Right forelimb (tissue), 1 donor: ENCODE measurements at regions not wholly inside any gene's neighbourhood (a gene's known extent, or its start where the extent isn't known, plus 50 kb on each side); places are given as distances from the start of the nearest gene placed in this dataset.

ENCODE experiments used
- DNase-seq: peaks from one replicate; pipeline ENCODE4 v3.0.0-alpha.2; 2018

DNA sequence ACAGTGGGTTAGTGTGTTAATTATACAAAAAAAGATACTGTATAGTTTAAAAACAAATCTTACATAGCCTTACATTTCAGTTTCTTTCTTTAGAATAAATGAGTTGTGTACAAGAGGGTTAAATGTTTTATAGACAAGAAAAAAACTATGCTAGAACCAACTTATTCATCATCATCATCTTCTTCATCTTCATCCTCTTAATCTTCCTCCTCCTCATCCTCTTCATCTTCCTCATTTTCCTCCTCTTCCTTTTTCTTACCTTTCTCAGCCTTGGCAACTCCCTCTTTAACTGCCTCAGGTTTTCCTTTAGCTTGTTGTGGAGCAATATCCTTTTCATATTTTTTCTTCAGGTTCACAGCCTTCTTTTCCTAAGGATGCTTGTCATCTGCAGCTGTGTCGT lies 53.7 kb downstream of the RPS12 start:
- DNase-seq: no peak

DNA sequence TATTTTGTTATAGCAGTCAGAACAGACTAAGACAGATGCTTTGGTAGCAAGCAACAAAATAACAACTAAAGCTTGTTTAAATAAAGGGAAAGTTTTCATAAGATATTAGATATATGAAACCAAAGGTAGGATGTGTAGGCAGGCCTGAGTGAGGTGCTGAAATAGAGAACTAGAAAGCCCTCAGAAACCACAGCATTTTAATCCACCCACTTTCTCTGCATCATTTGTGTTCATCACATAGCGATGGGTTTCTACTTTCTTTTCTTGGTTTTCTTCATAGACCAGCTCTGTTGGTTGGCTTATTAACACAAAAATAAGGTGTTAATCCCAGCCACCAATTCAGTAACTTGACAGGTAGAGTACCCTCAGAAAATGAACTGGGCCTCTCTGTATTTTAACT lies 58.6 kb downstream of the RPS12 start:
- no peak for DNase-seq

DNA sequence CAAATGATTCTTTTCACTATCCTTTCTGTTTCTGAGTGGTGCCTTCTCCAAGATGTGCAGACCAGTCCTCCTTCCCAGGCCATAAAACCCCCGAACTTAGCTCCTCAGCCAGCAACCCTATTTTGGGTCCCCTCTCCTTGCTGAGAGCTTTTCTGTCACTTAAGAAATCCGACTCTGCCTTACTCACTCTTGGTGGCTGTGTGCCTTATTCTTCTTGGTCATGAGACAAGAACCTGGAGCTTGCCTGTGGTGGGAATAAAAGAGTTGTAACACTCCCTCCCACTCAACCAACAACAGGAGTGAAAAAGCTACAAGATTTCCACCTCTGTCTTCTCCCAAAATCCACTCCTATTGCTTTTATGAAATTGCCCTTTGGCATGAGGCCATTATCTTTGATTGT lies 62.6 kb downstream of the RPS12 start:
- no peak for DNase-seq

DNA sequence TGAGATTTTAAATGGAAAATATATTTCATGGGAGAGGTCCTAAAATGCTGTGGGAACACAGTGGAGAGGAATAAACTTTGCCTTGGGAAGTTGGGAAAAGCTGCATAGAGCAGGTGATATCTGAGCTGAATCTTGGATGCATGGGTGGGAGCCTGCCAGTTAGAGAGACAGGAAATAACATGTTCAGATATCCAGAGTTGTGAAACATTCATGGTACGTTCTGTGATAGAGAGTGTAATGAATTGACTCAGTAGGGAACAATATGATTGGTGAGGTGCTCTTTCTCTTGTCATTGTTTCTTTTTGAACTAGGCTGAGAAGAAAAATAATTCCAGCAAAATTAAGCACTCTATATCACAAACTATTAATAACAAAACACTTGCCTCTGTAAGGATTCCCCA lies 72.8 kb downstream of the RPS12 start:
- DNase-seq: no peak

DNA sequence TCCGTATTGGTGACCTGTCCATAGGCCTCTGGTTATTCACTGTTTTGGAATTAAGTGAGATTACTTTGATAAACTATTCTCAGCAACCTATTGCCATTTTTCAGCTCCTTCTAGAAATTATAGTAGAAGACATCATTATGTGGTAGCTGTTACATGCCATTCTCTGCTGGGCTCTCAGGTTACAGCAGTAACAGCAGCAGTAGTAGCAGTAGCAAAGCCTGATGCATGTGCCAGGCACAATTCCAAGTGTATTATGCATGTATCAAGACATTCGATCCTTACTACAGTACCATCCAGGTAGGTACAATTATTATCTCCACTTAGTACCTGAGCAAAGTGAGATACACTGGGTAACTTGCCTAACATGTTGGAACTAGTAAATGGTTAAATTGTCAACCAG lies 74.3 kb downstream of the RPS12 start:
- no peak for DNase-seq

DNA sequence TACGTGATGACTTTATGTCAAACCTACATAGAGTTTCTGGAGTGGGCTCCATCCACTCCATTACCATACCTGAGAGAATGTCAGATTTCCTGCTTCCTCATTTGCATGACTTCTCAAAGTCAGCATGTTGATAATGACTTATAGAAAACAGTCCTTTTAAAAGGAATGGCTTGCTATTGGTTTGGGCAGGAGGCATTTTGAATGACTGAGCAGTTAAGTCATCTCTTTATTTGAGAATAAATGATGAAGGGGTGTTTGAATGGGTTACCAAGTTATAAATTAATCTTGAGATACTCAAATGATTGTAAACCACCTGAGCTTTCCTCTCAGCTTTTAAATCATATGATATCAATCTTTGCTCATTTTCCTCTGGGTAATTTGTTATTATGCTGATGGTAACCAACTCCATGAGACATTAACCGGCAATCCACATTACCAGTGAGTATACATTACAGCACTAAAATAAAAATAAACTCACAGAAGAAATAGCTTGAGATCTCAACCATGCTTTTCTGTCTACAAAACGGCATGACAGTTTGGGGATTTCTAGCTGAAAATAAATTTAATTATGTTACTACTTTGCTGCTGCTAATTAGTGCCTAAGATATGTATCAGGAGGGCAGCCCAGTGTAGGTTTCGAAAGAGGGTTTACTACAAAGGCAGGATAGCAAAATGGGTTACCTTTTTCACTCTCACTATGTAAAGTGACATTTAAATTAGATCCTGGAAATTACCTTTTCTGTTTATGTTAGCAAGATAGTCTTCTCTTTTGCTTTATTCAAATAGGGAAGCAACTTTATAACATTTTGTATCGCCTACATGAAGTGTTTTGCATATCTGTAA lies 78.8 kb downstream of the RPS12 start:
- no peak for DNase-seq

DNA sequence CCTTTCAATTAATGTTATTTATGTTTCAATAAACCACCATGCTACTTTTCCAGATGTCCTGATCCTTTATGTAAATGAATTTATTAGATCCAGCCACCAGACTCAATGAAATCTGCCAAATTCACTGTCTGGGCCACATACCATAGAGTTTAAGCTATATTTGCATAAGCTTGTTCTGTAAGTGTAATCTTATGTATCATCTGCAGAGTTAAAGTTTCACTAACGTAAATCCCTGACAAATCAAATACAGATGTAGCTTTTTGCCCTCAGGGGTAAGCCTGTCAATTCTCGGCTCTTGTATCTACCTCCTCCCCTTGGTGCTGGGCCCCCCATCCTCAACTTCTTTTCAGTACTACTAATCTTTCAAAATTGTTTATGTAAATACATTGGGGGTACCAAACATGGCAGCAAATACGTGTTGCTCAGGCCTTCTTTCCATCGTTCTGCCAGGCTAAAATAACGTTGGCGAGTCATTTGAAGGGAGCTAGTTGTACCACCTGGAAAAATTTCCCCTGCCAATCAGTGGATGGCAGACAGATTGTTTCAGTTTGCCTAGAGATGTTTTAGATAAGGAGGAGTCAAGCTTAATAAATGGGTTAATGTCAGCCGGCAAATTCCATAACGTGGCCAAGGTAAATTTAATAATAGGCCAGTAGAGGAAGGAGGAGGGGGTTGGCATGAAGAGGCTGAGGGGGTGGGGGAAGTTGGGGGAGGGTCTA lies 79.6 kb downstream of the RPS12 start:
- no peak for DNase-seq

DNA sequence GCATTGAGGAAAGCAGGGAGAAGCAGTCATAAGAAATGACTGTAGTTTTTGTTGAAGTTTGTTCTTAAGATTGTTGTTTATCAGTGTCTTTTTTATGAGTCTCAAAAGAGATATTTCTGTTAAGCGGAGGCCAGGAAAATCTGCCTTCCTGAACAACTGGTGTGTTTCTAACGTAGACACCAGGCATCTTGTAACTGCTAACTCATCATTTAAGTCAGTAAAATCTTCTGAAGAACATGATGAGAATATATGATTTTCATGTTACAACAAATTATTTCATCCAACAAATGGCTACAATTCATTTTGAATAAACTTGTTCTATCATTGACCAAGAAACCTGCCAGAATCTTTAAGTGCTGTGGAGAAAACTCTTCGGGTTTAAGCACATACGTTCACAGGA lies 84.0 kb downstream of the RPS12 start:
- no peak for DNase-seq

DNA sequence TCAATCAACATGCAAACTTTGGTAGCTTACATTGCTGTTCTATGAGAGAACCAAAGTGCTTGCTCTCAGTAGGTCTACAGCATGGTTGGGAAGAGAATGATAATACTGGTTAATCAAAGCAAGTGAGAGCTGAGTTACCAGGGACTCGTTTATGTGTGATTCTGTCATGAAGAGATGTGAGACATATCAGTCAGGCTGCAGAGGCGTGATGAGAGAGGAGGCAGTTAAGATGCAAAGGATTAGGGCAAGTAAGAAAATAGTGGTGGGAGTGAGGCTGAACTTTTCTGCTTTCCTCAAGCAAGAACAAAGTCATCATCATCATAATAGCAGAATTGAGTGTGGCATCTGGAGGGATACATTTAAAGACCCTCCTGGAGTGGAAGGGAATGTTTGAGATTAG lies 86.5 kb downstream of the RPS12 start:
- DNase-seq: no peak

DNA sequence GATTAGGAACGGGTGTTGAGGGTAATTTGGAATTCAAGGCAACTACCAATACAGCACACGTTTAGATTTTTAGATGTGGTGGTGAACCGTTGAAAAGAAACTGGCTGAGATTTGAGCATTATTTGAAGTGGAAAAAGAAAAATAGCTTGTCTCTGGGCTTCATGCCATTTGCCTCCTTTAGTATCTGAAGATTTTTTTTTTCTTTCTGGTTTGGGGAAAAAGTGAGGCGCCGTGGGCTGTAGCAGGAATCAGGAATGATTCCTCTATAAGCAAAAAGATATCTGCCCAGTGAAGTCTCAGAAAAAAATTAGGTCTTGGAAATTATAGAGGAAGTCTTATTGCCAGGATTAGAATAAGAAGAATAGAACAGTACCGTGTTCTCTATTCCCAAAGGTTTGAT lies 88.5 kb downstream of the RPS12 start:
- no peak for DNase-seq

DNA sequence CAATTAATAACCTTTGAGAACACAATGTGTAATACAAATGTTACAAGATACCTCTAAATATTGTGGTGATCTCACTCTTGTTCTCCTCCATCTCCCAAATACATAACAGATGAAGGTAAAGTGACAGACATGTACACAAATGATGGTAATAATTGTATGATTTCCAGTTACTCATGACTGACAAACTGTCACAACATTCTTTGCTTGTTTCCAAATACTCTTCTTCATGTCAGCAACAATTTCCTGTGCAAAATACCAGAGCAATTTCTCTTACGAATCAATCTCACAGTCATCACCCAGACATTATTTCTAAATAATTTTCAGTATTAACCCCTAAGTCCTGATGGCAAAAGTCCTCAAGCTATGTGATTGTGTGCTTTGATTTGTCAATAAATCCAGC lies 92.9 kb downstream of the RPS12 start:
- no peak for DNase-seq

DNA sequence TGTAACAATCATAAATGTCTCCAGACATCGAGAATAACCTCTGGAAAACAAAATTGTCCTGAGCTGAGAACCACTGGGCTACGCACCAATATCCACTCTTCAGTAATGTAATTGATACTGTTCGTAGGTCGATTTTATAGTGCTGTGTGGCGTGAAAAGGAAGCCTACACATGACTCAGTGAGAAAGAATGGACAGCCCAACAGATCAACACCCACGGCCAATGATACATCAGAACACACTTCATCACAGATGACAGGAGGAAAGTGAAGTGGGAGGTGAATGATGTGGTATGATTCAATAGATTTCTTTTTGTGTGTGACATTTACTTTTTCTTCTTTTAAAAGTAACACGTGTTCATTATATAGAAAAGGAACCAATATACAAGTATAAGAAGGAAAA lies 93.5 kb downstream of the RPS12 start:
- no peak for DNase-seq

DNA sequence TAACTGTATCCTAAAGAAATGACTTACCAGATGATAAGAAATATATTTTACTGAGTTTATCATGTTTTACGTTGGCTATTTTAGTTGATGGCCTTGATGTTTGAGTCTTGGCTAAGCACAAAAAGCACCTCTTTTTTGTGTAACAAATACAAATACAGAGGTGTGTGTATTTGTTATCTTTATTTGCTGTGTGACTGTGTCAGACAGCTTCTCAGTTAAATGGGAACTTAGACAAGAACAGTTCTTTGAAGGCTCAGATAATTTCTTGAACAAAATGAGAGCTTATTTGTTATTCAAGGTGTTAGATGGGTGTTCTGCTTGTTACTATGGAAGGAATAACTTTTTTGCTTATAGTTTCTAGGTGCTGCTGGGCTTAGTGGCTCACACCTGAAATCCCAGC lies 95.4 kb downstream of the RPS12 start:
- no peak for DNase-seq

DNA sequence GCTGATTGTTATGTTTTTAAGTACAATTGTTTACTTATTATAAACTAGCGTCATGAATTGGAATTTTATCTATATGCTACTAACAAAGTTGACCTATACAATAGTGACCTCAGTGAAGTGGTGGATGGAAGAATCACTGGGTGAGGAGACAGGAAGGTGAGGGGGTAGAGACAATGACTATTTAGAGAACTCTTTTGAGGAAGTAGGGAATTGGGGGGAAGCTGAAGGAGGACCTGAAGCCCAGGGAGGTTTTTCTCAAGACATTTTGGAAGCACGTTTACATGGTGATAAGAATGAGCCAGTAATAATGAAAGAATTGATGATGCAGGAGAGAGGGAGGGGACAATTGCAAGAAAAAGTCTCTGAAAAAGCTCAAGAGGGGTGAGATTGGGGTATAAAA lies 96.4 kb downstream of the RPS12 start:
- no peak for DNase-seq

DNA sequence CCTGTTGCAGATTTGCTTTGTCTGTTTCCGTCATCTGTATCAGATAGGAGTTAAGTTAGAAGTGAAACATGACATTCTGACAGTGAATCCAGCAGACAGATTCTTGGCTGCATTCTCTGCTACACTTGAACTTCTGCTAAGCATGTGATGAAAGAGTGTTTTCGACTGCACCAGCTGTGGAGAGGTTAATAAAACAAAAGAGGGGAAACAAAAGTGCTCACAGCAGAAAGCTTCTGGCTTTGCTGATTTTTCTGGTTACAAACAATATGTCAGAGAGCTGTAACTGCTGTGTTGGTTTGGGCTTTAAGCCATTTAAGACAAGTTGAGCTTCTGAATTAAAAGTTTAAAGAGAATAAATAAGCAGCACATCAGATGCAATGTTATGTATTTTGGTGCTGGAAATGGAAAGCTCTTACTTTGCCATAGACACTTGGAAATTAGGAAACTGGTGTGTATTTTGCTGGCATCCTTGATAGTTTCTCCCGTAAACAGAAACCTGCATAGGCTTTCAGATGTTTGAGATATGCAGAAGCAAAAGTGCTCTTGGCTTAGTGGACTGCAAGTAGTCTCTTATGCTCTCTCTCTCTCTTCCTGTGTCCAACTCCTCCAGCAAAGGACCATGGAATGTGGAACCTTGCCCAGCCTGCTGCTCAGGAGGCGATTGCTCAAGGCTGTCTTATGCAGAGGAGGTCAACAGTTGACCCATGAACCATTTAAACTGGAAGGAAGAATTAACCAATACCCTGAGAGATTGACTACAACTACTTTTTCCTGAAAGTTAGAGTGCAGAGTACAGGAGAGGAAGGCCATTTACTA lies 104.9 kb downstream of the RPS12 start:
- DNase-seq: no peak

DNA sequence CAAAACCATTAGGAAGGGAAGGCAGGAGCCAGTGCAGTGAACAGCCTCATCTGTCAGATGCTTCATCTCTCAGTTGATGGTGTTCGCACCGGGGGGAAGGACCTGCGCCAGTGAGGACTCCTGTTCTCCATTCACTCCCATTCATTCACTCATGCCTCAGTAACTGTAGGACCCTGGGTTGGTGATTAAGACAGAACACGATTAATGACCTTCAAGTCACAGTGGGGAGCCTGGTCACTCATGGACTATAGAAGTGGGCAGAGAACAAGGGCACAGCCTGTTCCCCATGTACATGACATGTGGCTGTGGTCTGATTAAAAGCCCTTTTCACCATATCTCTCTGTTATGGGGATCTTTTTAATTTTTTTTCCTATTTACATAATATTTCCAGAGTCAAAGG lies 113.3 kb downstream of the RPS12 start:
- DNase-seq: no peak

DNA sequence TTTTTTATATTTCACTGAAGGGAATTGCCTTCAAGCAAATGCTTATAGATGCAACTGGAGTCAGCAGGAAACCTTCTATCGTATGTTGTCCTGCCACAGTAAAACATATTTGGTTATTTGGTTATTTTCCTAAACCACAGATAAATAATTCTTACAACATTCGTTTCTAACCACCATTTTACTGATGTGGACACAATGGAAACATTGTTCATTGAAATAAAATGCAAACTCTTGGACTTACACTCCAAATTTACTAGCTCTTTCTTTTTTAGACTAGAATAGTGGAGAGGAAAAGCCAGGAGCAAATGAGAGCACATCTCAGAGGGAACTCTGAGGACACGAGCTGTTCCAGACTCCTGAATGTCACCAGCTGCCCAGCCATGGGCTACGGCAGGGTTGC lies 114.8 kb downstream of the RPS12 start:
- DNase-seq: no peak

DNA sequence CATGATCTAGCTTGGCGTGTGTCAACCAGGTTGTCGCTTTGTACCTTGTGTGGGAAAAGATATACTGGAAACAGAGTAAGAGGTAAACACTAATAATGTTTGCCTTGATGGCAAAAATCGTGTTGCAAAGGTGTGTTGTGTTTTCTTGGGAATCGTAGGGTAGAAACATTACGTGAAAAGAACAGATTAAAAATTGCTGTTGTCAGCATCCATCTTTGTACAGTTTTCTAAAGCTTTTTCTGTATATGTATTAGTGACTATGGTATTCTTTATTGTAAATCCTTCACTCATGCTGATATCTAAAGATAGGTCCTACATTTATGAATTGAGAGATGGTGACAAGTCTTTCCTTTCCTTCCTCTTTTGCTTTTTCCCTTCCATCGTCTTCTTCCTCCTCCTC lies 116.9 kb downstream of the RPS12 start:
- no peak for DNase-seq

DNA sequence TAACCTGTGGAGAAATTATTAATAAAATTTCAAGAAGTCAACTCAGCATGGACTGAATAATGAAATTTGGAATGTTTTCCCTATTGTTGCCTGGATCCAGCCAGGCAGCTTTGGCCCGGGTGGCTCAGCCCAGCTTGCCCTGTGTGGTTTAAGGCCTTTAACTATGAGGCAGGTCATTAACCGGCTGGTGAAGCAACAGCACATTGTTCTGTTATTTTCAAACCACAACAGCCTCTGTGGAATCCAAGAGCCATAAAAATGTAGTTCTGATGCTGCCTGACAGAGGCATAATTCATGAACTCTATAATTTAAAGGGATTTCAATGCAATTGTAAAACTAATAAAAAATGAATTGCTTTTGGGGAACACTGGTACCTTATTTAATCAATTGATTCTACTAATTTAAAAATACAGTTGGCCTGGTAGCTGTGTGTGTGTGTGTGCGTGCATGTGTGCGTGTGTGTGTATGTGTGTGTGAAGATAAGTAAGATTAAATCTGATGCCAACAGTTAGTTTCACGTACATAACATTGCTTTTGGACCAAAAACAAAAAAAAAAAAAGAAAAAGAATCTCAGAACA lies 117.7 kb downstream of the RPS12 start:
- no peak for DNase-seq

DNA sequence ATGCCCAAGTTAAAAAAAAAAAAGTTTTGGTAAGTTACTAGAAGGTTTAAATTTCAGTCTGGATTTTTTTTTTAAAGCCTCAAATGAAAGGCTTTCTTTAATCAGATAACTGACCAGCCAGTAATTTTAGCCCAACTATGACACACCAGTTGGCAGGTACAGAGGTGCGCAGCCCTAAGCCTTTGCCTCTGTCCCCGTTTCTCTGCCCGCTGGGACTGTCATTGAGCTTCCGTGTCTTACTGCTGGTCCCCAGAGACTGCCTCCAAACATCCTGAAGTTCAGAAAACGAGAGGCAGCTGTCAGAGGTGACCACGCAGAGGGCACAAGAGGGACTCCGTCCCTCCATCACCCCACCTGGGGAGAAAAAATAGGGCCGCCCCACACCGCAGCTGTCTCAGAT lies 118.2 kb downstream of the RPS12 start:
- DNase-seq: no peak

DNA sequence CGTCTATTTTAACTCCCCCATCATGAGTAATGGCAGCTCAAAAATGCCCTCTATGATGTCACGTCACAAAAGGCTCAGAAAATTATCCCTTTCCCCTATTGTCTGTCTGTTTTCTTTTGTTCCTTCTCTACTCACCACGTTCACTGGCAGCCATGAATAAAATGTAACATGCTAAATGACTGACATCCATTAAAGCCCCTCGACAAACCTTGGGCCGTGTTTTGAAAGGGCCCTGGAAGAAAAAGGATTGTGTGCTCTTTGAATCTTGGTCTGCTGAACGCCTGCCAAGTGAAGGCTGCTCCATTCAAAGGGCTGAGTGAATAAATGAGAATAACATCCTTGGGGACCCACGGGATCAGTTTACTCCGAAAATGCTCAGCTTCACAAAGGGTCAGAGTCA lies 118.7 kb downstream of the RPS12 start:
- DNase-seq: no peak

DNA sequence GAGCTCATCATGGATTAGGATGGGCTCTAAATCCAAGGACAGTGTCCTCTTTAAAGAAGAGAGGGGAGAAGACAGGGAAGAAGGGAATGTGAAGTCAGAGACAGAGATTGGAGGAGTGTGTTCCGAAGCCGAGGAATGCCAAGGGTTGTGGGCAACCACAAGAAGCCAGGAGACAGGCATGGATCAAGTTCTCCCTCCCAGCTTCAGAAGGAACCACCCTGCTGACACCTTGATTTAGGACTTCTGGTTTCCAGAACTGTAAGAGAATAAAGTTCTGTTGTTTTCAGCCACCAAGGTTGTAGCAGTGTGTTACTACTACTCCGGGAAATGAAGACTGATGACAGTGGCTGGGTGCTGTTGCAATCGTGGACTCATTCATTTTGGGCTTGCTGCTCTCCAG lies 120.1 kb downstream of the RPS12 start:
- DNase-seq: no peak

DNA sequence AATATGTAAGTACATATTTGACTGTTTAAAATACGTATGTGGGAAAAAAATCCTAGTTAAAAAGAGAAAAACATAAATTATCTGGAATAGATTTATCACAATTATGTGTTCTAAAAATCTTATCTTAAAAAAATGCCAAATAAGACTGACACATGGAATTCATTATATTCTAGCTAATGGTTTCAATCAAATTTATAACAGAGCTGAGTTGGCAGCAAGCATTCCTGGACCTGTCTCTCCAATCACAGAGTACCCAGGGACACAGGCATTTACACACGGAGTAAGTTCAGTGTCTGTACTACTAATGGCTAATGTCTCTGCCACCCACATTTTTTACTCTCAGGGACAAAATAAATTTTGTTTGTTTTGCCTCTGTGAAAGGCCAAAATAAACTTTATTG lies 122.3 kb downstream of the RPS12 start:
- DNase-seq: no peak
